SK-N-SH treated with all-trans-retinoic acid at 6 μM for 48 hours (cell line): ENCODE measurements at regions not wholly inside any gene's neighbourhood (a gene's known extent, or its start where the extent isn't known, plus 50 kb on each side); places are given as distances from the start of the nearest gene placed in this dataset.

Experiments used
- ATAC-seq: fragments of 200-7000 bp; cut with Tn5 transposase; 3 replicates; pipeline ENCODE4 v1.9.1; 2020; ENCODE audit warnings: mild to moderate bottlenecking, moderate library complexity
- BACH2 ChIP-seq: fragments of 250-450 bp; sonication (Bioruptor Pico); IDR thresholded peaks from 2 replicates; pipeline ENCODE4 v1.9.0; 2021; ENCODE audit warnings: mild to moderate bottlenecking, borderline replicate concordance
- CSDC2 ChIP-seq: fragments of 250-450 bp; sonication (Bioruptor Pico); IDR thresholded peaks from 2 replicates; pipeline ENCODE4 v1.5.0; 2020; ENCODE audit warnings: mild to moderate bottlenecking, moderate library complexity
- CSRNP3 ChIP-seq: fragments of 250-450 bp; sonication (Bioruptor Pico); IDR thresholded peaks from 2 replicates; pipeline ENCODE4 v1.5.1; 2021; ENCODE audit warnings: mild to moderate bottlenecking, moderate library complexity
- ESRRG ChIP-seq: fragments of 250-450 bp; sonication (Bioruptor Pico); IDR thresholded peaks from 2 replicates; pipeline ENCODE4 v1.6.1; 2021; ENCODE audit warnings: mild to moderate bottlenecking
- GLIS3 ChIP-seq: fragments of 250-450 bp; sonication (Bioruptor Pico); IDR thresholded peaks from 2 replicates; pipeline ENCODE4 v1.5.0; 2020; ENCODE audit warnings: mild to moderate bottlenecking, moderate library complexity
- ISL1 ChIP-seq: fragments of 250-450 bp; sonication (Bioruptor Pico); IDR thresholded peaks from 2 replicates; pipeline ENCODE4 v2.1.2; 2022; ENCODE audit warnings: mild to moderate bottlenecking, moderate library complexity
- OSR1 ChIP-seq: fragments of 250-450 bp; sonication (Bioruptor Pico); IDR thresholded peaks from 2 replicates; pipeline ENCODE4 v1.8.0; 2022; ENCODE audit warnings: moderate library complexity, mild to moderate bottlenecking, inconsistent platforms
- PPARA ChIP-seq: fragments of 250-450 bp; sonication (Bioruptor Pico); IDR thresholded peaks from 2 replicates; pipeline ENCODE4 v1.5.0; 2020; ENCODE audit warnings: mild to moderate bottlenecking, borderline replicate concordance
- RARB ChIP-seq: fragments of 250-450 bp; sonication (Bioruptor Pico); IDR thresholded peaks from 2 replicates; pipeline ENCODE4 v1.8.0; 2021; ENCODE audit warnings: mild to moderate bottlenecking, moderate library complexity
- SNAI2 ChIP-seq: fragments of 250-450 bp; sonication (Bioruptor Pico); IDR thresholded peaks from 2 replicates; pipeline ENCODE4 v1.5.0; 2020; ENCODE audit warnings: mild to moderate bottlenecking, moderate library complexity
- TCF4 ChIP-seq: fragments of 250-450 bp; sonication (Bioruptor Pico); IDR thresholded peaks from 2 replicates; pipeline ENCODE4 v1.8.0; 2021; ENCODE audit warnings: mild to moderate bottlenecking, moderate library complexity, borderline replicate concordance
- TOX ChIP-seq: fragments of 250-450 bp; sonication (Bioruptor Pico); IDR thresholded peaks from 2 replicates; pipeline ENCODE4 v1.8.0; 2021; ENCODE audit warnings: mild to moderate bottlenecking, moderate library complexity, borderline replicate concordance
- TSHZ2 ChIP-seq: fragments of 250-450 bp; sonication (Bioruptor Pico); IDR thresholded peaks from 2 replicates; pipeline ENCODE4 v1.5.0; 2020; ENCODE audit warnings: mild to moderate bottlenecking, moderate library complexity
- ZC3H10 ChIP-seq: fragments of 250-450 bp; sonication (Bioruptor Pico); IDR thresholded peaks from 2 replicates; pipeline ENCODE4 v1.5.1; 2021; ENCODE audit warnings: mild to moderate bottlenecking, moderate library complexity
- ZFP3 ChIP-seq: fragments of 250-450 bp; sonication (Bioruptor Pico); IDR thresholded peaks from 2 replicates; pipeline ENCODE4 v1.5.0; 2020; ENCODE audit warnings: mild to moderate bottlenecking, moderate library complexity
- ZFP30 ChIP-seq: fragments of 450-650 bp; formaldehyde crosslinking; IDR thresholded peaks from 2 replicates; pipeline ENCODE4 v1.5.0; 2022; ENCODE audit warnings: mild to moderate bottlenecking, moderate library complexity
- ZNF565 ChIP-seq: fragments of 450-650 bp; formaldehyde crosslinking; conservative IDR thresholded peaks from 2 replicates; pipeline ENCODE4 v1.5.0; 2020; ENCODE audit warnings: low read depth, mild to moderate bottlenecking, moderate library complexity
- ZNF70 ChIP-seq: fragments of 450-650 bp; formaldehyde crosslinking; IDR thresholded peaks from 2 replicates; pipeline ENCODE4 v1.5.0; 2020; ENCODE audit warnings: mild to moderate bottlenecking, moderate library complexity
- ZNF8 ChIP-seq: fragments of 450-650 bp; formaldehyde crosslinking; IDR thresholded peaks from 2 replicates; pipeline ENCODE4 v1.5.0; 2020; ENCODE audit warnings: mild to moderate bottlenecking, moderate library complexity
- TF ChIP-seq, protein P1 (sequence below): fragments of 250-450 bp; sonication (Bioruptor Pico); IDR thresholded peaks from 2 replicates; pipeline ENCODE4 v1.5.1; 2020; ENCODE audit warnings: low read depth, mild to moderate bottlenecking, moderate library complexity

- TF ChIP-seq ISL1 (CRISPR knock-in tag) (no peak), ZFP30 (CRISPR knock-in tag) (no peak), ZNF565 (CRISPR knock-in tag) (no peak), SNAI2 (CRISPR knock-in tag) (no peak), TCF4 (CRISPR knock-in tag) (no peak), CSRNP3 (CRISPR knock-in tag) (no peak), ZNF70 (CRISPR knock-in tag) (no peak), ZC3H10 (CRISPR knock-in tag) (no peak), ZNF8 (CRISPR knock-in tag) (no peak), ESRRG (CRISPR knock-in tag) (no peak), OSR1 (CRISPR knock-in tag) (no peak), TOX (CRISPR knock-in tag) (no peak), ZFP3 (CRISPR knock-in tag) (no peak), TSHZ2 (CRISPR knock-in tag) (no peak), CSDC2 (CRISPR knock-in tag) (no peak), PPARA (CRISPR knock-in tag) (no peak), BACH2 (CRISPR knock-in tag) (no peak), GLIS3 (no peak), RARB (no peak)
- TF ChIP-seq, protein P1, sequence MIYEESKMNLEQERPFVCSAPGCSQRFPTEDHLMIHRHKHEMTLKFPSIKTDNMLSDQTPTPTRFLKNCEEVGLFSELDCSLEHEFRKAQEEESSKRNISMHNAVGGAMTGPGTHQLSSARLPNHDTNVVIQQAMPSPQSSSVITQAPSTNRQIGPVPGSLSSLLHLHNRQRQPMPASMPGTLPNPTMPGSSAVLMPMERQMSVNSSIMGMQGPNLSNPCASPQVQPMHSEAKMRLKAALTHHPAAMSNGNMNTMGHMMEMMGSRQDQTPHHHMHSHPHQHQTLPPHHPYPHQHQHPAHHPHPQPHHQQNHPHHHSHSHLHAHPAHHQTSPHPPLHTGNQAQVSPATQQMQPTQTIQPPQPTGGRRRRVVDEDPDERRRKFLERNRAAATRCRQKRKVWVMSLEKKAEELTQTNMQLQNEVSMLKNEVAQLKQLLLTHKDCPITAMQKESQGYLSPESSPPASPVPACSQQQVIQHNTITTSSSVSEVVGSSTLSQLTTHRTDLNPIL, result no peak
- TF ChIP-seq, all 23 proteins: peak for 0
- ATAC-seq, result no peak
Measured at GRCh38 chr10:23535381-23535780, 96.5 kb downstream of the OTUD1 start.

GRCh38 chr10:23538968-23539367, 100.1 kb downstream of the OTUD1 start:
- no peak for TF ChIP-seq SNAI2 (CRISPR knock-in tag)
- TF ChIP-seq ESRRG (CRISPR knock-in tag), result no peak
- TF ChIP-seq, all 23 proteins: peak for 0
- ATAC-seq, result no peak

DNA sequence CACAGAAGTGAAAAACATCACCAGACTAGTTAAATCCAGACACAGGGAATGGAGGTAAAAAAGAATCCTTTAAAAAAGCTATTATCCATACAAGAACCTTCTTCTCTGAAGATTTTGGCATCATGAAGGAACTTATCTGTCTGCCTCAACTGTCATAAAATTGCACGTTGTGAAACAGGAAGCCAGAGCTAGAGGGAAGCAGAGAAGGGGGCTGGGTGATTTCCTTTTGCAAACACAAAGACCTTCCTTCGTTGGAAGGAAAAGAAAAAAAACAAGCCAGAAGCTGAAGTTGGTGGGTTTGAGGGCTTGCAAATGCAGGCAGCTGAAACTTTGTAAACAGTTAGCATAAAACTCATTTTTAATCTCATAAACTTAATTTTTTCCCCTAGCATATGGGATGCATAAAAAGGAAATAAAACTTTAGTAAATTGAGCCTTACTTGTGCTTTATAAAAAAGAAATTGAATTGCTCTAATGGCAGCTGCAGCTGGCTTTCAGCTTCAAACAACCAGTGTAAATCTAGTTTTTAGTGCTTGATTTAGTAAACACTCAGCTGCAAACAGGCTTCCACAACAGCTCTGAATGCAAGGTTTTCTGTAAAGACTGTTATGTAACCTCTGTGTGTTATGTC, 101.6 kb downstream of the OTUD1 start:
- no peak for ATAC-seq
- no peak for TF ChIP-seq TSHZ2 (CRISPR knock-in tag)
- no peak for TF ChIP-seq SNAI2 (CRISPR knock-in tag)
- TF ChIP-seq BACH2 (CRISPR knock-in tag), result no peak
- TF ChIP-seq TOX (CRISPR knock-in tag), result no peak
- TF ChIP-seq ZNF8 (CRISPR knock-in tag), result no peak
- no peak for TF ChIP-seq ESRRG (CRISPR knock-in tag)
- TF ChIP-seq CSRNP3 (CRISPR knock-in tag), result no peak
- TF ChIP-seq ZC3H10 (CRISPR knock-in tag), result no peak
